ENCODE measurements at regions not wholly inside any gene's neighbourhood (a gene's known extent, or its start where the extent isn't known, plus 50 kb on each side); places are given as distances from the start of the nearest gene placed in this dataset.

DNA sequence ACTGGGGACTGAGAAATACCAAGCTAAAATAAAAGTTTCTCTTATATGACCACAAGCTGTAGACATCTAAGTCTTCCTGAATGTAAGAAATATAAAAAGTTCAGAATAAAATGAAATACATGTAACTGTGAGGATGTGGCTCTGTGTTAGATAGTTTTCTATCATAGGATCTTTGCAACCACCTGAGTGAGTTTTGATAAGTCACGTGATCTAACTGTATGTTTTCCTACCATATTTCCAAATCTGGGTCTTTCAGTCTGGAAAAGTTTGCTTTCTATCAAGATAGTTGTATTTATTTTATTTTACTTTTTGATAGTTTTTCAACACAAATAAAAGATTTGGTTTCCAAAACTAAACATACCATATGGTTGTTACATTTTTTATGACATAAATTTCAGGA, 1905.8 kb upstream of the ACO1 start:
- Histone ChIP-seq H2AFZ (ENCODE audit: low read depth, low read length, poor library complexity, severe bottlenecking) (no peak overlapping the region), H3K27ac (ENCODE audit: low read depth, low read length) (no peak overlapping the region), H3K9ac (ENCODE audit: low read length) (no peak overlapping the region), H3K4me3 (replicated peaks in 1 of 2; ENCODE audit: low read depth in 1 of 2, low read length in 2 of 2) (no peak overlapping the region), H3K79me2 (ENCODE audit: insufficient read depth, low read length) (no peaks in the 10 kb centered on the region), H3K4me2 (ENCODE audit: low read length) (no peak overlapping the region), H3K4me1 (ENCODE audit: control insufficient read depth in 1 of 2, insufficient read depth in 2 of 2, low read length in 2 of 2) (no peaks in the 10 kb centered on the region), H3K27me3 (ENCODE audit: insufficient read depth, low read length) (no peaks in the 10 kb centered on the region), H4K20me1 (ENCODE audit: insufficient read depth) (no peaks in the 10 kb centered on the region), H3K9me3 (ENCODE audit: control insufficient read depth in 1 of 2, insufficient read depth in 1 of 2, low read depth in 1 of 2, low read length in 2 of 2) (no peaks in the 10 kb centered on the region), H3K9me2 (ENCODE audit: insufficient read depth) (no peaks in the 10 kb centered on the region), H3K36me3 (ENCODE audit: control insufficient read depth in 1 of 2, insufficient read depth in 2 of 2, low read length in 2 of 2) (no peaks in the 10 kb centered on the region)
- DNase-seq (ENCODE audit: low read depth, low spot score), result no peak
- POLR2A ChIA-PET, result no interaction called here
- RAD21 ChIA-PET (ENCODE audit: low non-redundant PET in 1 of 2, low total read pairs in 2 of 2, uncharacterized antibody in 2 of 2, unreplicated experiment in 2 of 2), result no interaction called here
- CTCF ChIA-PET, result no interaction called here
- no peak for TF ChIP-seq RAD21 (IDR thresholded peaks at IDR 0.05; ENCODE audit: low read depth)
- no peak for TF ChIP-seq ELF1 (IDR thresholded peaks at IDR 0.05; ENCODE audit: borderline replicate concordance, low read depth)
- TF ChIP-seq, protein P1, sequence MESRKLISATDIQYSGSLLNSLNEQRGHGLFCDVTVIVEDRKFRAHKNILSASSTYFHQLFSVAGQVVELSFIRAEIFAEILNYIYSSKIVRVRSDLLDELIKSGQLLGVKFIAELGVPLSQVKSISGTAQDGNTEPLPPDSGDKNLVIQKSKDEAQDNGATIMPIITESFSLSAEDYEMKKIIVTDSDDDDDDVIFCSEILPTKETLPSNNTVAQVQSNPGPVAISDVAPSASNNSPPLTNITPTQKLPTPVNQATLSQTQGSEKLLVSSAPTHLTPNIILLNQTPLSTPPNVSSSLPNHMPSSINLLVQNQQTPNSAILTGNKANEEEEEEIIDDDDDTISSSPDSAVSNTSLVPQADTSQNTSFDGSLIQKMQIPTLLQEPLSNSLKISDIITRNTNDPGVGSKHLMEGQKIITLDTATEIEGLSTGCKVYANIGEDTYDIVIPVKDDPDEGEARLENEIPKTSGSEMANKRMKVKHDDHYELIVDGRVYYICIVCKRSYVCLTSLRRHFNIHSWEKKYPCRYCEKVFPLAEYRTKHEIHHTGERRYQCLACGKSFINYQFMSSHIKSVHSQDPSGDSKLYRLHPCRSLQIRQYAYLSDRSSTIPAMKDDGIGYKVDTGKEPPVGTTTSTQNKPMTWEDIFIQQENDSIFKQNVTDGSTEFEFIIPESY (IDR thresholded peaks at IDR 0.05; ENCODE audit: extremely low read depth, insufficient replicate concordance, low read length), result no peak
- TF ChIP-seq POLR2AphosphoS5 (IDR thresholded peaks at IDR 0.05; ENCODE audit: low read depth, low read length), result no peak
- BruUV-seq (replicated peaks), result no TSS peak
- intact Hi-C loops (cut with micrococcal nuclease), result no loop called here
- ATAC-seq, result no peak

DNA sequence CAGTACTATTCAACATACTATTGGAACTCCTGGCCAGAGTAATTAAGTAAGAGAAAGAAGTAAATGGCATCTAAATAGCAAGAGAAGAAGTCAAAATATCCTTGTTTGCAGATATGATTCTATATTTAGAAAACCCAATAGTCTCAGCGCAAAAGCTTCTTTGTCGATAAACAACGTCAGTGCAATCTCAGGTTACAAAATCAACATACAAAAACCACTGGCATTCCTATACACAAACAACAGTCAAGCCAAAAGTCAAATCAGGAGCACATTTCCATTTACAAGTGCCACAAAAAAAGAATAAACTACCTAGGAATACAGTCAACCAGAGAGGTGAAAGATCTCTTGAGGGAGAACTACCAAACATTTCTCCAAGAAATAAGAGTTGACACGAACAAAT, 1901.9 kb upstream of the ACO1 start:
- no peak overlapping the region for H3K4me2 ChIP-seq (ENCODE audit: low read length)
- intact Hi-C loops (cut with micrococcal nuclease), result no loop called here
- CTCF ChIA-PET, result no interaction called here
- no peak overlapping the region for H3K4me3 ChIP-seq (replicated peaks in 1 of 2; ENCODE audit: low read depth in 1 of 2, low read length in 2 of 2)
- no peaks in the 10 kb centered on the region for H3K9me2 ChIP-seq (ENCODE audit: insufficient read depth)
- H4K20me1 ChIP-seq (ENCODE audit: insufficient read depth), result no peaks in the 10 kb centered on the region
- BruUV-seq (replicated peaks), result no TSS peak
- H3K79me2 ChIP-seq (ENCODE audit: insufficient read depth, low read length), result no peaks in the 10 kb centered on the region
- no peak overlapping the region for H2AFZ ChIP-seq (ENCODE audit: low read depth, low read length, poor library complexity, severe bottlenecking)
- POLR2A ChIA-PET, result no interaction called here
- no peaks in the 10 kb centered on the region for H3K4me1 ChIP-seq (ENCODE audit: control insufficient read depth in 1 of 2, insufficient read depth in 2 of 2, low read length in 2 of 2)
- H3K9me3 ChIP-seq (ENCODE audit: control insufficient read depth in 1 of 2, insufficient read depth in 1 of 2, low read depth in 1 of 2, low read length in 2 of 2), result no peaks in the 10 kb centered on the region
- H3K36me3 ChIP-seq (ENCODE audit: control insufficient read depth in 1 of 2, insufficient read depth in 2 of 2, low read length in 2 of 2), result no peaks in the 10 kb centered on the region
- no peak overlapping the region for H3K9ac ChIP-seq (ENCODE audit: low read length)
- DNase-seq (ENCODE audit: low read depth, low spot score) (no peak), ATAC-seq (no peak)
- no peak overlapping the region for H3K27ac ChIP-seq (ENCODE audit: low read depth, low read length)
- RAD21 ChIA-PET (ENCODE audit: low non-redundant PET in 1 of 2, low total read pairs in 2 of 2, uncharacterized antibody in 2 of 2, unreplicated experiment in 2 of 2), result no interaction called here
- H3K27me3 ChIP-seq (ENCODE audit: insufficient read depth, low read length), result no peaks in the 10 kb centered on the region
- TF ChIP-seq EZH2 (IDR thresholded peaks at IDR 0.05) (no peak), EGR1 (IDR thresholded peaks at IDR 0.05; ENCODE audit: low read depth) (no peak), YY1 (IDR thresholded peaks at IDR 0.05; ENCODE audit: extremely low read depth, insufficient replicate concordance, low read depth, low read length) (no peak), EZH2phosphoT487 (IDR thresholded peaks at IDR 0.05; ENCODE audit: borderline replicate concordance) (no peak), MAX (IDR thresholded peaks at IDR 0.05) (no peak), POLR2A (IDR thresholded peaks at IDR 0.05; ENCODE audit: borderline replicate concordance, extremely low read depth, insufficient read depth, insufficient read length) (no peak), RAD21 (IDR thresholded peaks at IDR 0.05; ENCODE audit: low read depth) (no peak), ELF1 (IDR thresholded peaks at IDR 0.05; ENCODE audit: borderline replicate concordance, low read depth) (no peak), CBX3 (IDR thresholded peaks at IDR 0.05; ENCODE audit: low read depth) (no peak)
- TF ChIP-seq, protein P2, sequence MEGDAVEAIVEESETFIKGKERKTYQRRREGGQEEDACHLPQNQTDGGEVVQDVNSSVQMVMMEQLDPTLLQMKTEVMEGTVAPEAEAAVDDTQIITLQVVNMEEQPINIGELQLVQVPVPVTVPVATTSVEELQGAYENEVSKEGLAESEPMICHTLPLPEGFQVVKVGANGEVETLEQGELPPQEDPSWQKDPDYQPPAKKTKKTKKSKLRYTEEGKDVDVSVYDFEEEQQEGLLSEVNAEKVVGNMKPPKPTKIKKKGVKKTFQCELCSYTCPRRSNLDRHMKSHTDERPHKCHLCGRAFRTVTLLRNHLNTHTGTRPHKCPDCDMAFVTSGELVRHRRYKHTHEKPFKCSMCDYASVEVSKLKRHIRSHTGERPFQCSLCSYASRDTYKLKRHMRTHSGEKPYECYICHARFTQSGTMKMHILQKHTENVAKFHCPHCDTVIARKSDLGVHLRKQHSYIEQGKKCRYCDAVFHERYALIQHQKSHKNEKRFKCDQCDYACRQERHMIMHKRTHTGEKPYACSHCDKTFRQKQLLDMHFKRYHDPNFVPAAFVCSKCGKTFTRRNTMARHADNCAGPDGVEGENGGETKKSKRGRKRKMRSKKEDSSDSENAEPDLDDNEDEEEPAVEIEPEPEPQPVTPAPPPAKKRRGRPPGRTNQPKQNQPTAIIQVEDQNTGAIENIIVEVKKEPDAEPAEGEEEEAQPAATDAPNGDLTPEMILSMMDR (IDR thresholded peaks at IDR 0.05 in 2 of 3, conservative IDR thresholded peaks at IDR 0.05 in 1 of 3; ENCODE audit: borderline replicate concordance in 1 of 3, insufficient read depth in 1 of 3, low read depth in 2 of 3, low read length in 2 of 3), result no peak
- TF ChIP-seq, protein P1 (IDR thresholded peaks at IDR 0.05; ENCODE audit: extremely low read depth, insufficient replicate concordance, low read length), result no peak
